H9 (cell line): ENCODE measurements at regions not wholly inside any gene's neighbourhood (a gene's known extent, or its start where the extent isn't known, plus 50 kb on each side); places are given as distances from the start of the nearest gene placed in this dataset.

Experiments
- DNase-seq: peaks from one replicate; pipeline ENCODE4 v3.0.0-alpha.2; 2017
- H2AFZ ChIP-seq: one replicate; pipeline ENCODE4 v1.6.1; 2013; ENCODE audit warnings: mild to moderate bottlenecking, low read length, control low read depth, moderate library complexity
- H2AK5ac ChIP-seq: 2 replicates; pipeline ENCODE4 v1.6.1; 2013; ENCODE audit warnings: low read length, control low read depth, mixed read lengths; ENCODE audit not compliant: insufficient read length
- H2BK120ac ChIP-seq: one replicate; pipeline ENCODE4 v1.6.1; 2013; ENCODE audit warnings: low read depth, mild to moderate bottlenecking, low read length, control low read depth, inconsistent platforms; ENCODE audit not compliant: poor library complexity, severe bottlenecking
- H2BK12ac ChIP-seq: 2 replicates; pipeline ENCODE4 v1.6.1; 2013; ENCODE audit warnings: low read length, control low read depth, mixed read lengths, low read depth; ENCODE audit not compliant: insufficient read length
- H2BK15ac ChIP-seq: 2 replicates; pipeline ENCODE4 v1.6.1; 2013; ENCODE audit warnings: low read depth, low read length, control low read depth
- H2BK20ac ChIP-seq: one replicate; pipeline ENCODE4 v1.6.1; 2013; ENCODE audit warnings: low read depth, mild to moderate bottlenecking, low read length, control low read depth, inconsistent platforms; ENCODE audit not compliant: poor library complexity, severe bottlenecking
- H2BK5ac ChIP-seq: 2 replicates; pipeline ENCODE4 v1.6.1; 2013; ENCODE audit warnings: low read length, control low read depth, mixed read lengths; ENCODE audit not compliant: insufficient read length
- H3K14ac ChIP-seq: 2 replicates; pipeline ENCODE4 v1.6.1; 2013; ENCODE audit warnings: low read length, control low read depth; ENCODE audit not compliant: insufficient read depth
- H3K18ac ChIP-seq: 2 replicates; pipeline ENCODE4 v1.6.1; 2013; ENCODE audit warnings: low read depth, mild to moderate bottlenecking, mixed read lengths, low read length, control low read depth; ENCODE audit not compliant: insufficient read length
- H3K23ac ChIP-seq: 2 replicates; pipeline ENCODE4 v1.6.1; 2013; ENCODE audit warnings: low read length, control low read depth, mixed read lengths, low read depth; ENCODE audit not compliant: insufficient read length
- H3K23me2 ChIP-seq: 2 replicates; pipeline ENCODE4 v1.6.1; 2013; ENCODE audit warnings: low read depth, mild to moderate bottlenecking, mixed read lengths, low read length, control low read depth; ENCODE audit not compliant: insufficient read length, poor library complexity, severe bottlenecking
- H3K27ac ChIP-seq: 2 replicates; pipeline ENCODE4 v1.5.1; 2013; ENCODE audit warnings: low read length, control low read depth, mixed read lengths, low read depth; ENCODE audit not compliant: insufficient read length
- H3K27me3 ChIP-seq: 2 replicates; pipeline ENCODE4 v1.6.1; 2013; ENCODE audit warnings: low read length, control low read depth, inconsistent platforms; ENCODE audit not compliant: insufficient read depth
- H3K4ac ChIP-seq: 2 replicates; pipeline ENCODE4 v1.6.1; 2013; ENCODE audit warnings: low read depth, mild to moderate bottlenecking, control low read depth, inconsistent platforms, low read length, moderate library complexity
- H3K4me1 ChIP-seq: 2 replicates; pipeline ENCODE4 v1.6.1; 2013; ENCODE audit warnings: low read length, control low read depth, inconsistent platforms; ENCODE audit not compliant: insufficient read depth
- H3K4me2 ChIP-seq: 2 replicates; pipeline ENCODE4 v1.6.1; 2013; ENCODE audit warnings: low read length, control low read depth, mixed read lengths; ENCODE audit not compliant: insufficient read length, insufficient read depth
- H3K56ac ChIP-seq: 2 replicates; pipeline ENCODE4 v1.6.1; 2013; ENCODE audit warnings: low read depth, mild to moderate bottlenecking, mixed read lengths, low read length, control low read depth; ENCODE audit not compliant: insufficient read length
- H3K79me1 ChIP-seq: 2 replicates; pipeline ENCODE4 v1.6.1; 2013; ENCODE audit warnings: low read depth, mild to moderate bottlenecking, moderate library complexity, low read length, control low read depth, inconsistent platforms; ENCODE audit not compliant: insufficient read depth, poor library complexity, severe bottlenecking
- H3K79me2 ChIP-seq: 2 replicates; pipeline ENCODE4 v1.6.1; 2013; ENCODE audit warnings: low read length, control low read depth, inconsistent platforms; ENCODE audit not compliant: insufficient read depth
- H3K9ac ChIP-seq: 2 replicates; pipeline ENCODE4 v1.6.1; 2013; ENCODE audit warnings: low read length, control low read depth, mixed read lengths; ENCODE audit not compliant: insufficient read length; ENCODE audit errors: extremely low read depth
- H3K9me3 ChIP-seq: one replicate; pipeline ENCODE4 v1.6.1; 2013; ENCODE audit warnings: low read depth, low read length, inconsistent platforms; ENCODE audit not compliant: control insufficient read depth
- H3T11ph ChIP-seq: one replicate; pipeline ENCODE4 v1.6.1; 2013; ENCODE audit warnings: mild to moderate bottlenecking, low read length, control low read depth, inconsistent platforms
- H4K20me1 ChIP-seq: one replicate; pipeline ENCODE4 v1.6.1; 2013; ENCODE audit not compliant: control insufficient read depth, insufficient read length, insufficient read depth
- H4K5ac ChIP-seq: 2 replicates; pipeline ENCODE4 v1.6.1; 2013; ENCODE audit warnings: low read depth, mild to moderate bottlenecking, mixed read lengths, low read length, control low read depth; ENCODE audit not compliant: insufficient read length
- H4K8ac ChIP-seq: replicated peaks from 2 replicates; pipeline ENCODE4 v1.6.1; 2013; ENCODE audit warnings: low read length, control low read depth, mixed read lengths, low read depth; ENCODE audit not compliant: insufficient read length
- H4K91ac ChIP-seq: 2 replicates; pipeline ENCODE4 v1.6.1; 2013; ENCODE audit warnings: low read depth, mild to moderate bottlenecking, moderate library complexity, mixed read lengths, low read length, control low read depth; ENCODE audit not compliant: insufficient read length
- H3K27ac Mint-ChIP-seq, 3 experiments: 2 replicates in 2 of 3; 3 replicates in 1 of 3; pipeline ENCODE4 v1.8.0; 2020 to 2021; ENCODE audit warnings: mixed read lengths in 3 of 3, mild to moderate bottlenecking in 1 of 3, moderate library complexity in 1 of 3
- H3K27me3 Mint-ChIP-seq: 2 replicates; pipeline ENCODE4 v1.8.0; 2021; ENCODE audit warnings: low read depth, mild to moderate bottlenecking, moderate library complexity, mixed read lengths
- H3K36me3 Mint-ChIP-seq, 3 experiments: 2 replicates in 2 of 3; 3 replicates in 1 of 3; pipeline ENCODE4 v1.8.0; 2020 to 2021; ENCODE audit warnings: low read depth in 3 of 3, mixed read lengths in 3 of 3; ENCODE audit not compliant: insufficient read depth in 1 of 3
- H3K4me1 Mint-ChIP-seq, 2 experiments: 2 replicates each; pipeline ENCODE4 v1.8.0; 2020; ENCODE audit warnings: mixed read lengths in 2 of 2
- H3K4me3 Mint-ChIP-seq, 2 experiments: 2 replicates in 1 of 2; 3 replicates in 1 of 2; pipeline ENCODE4 v1.8.0; 2020 to 2021; ENCODE audit warnings: mild to moderate bottlenecking in 2 of 2, mixed read lengths in 2 of 2, moderate library complexity in 1 of 2
- H3K9me3 Mint-ChIP-seq, 2 experiments: 2 replicates in 1 of 2; 3 replicates in 1 of 2; pipeline ENCODE4 v1.8.0; 2020; ENCODE audit warnings: mild to moderate bottlenecking in 2 of 2, mixed read lengths in 2 of 2, moderate library complexity in 1 of 2
- WGBS: extraction: QIAGEN DNeasy Blood & Tissue Kit; methylation state at CpG from one replicate; pipeline ENCODE4 v1.1.7; 2013; ENCODE audit warnings: missing lambda C conversion rate, low lambda C conversion rate, mixed read lengths; ENCODE audit not compliant: insufficient read length; ENCODE audit errors: extremely low coverage; 5-methylcytosine and 5-hydroxymethylcytosine counted together
- TF ChIP-seq, protein P1 (sequence below): fragments of 200-600 bp; sonication (generic); conservative IDR thresholded peaks from 3 replicates; pipeline ENCODE4 v1.8.0; 2021; ENCODE audit warnings: antibody characterized with exemption, mild to moderate bottlenecking

DNA sequence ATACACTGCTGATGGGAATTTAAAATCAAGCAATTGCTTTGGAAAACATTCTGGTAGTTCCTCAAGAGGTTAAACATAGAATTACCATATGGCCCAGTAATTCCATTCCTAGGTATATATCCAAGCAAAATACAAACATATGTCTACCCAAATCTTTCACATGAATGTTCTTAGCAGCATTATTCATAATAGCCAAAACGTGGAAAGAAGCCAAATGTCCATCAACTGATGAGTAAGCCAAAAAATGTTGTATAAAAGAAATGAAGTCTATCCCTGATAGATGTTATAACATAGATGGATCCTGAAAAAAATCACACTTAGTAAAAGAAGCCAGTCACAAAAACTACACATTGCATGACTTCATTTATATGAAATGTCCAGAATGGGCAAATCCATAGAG, 893.0 kb downstream of the SORCS3 start:
- Histone ChIP-seq H3K27me3 (no peaks in the 10 kb centered on the region), H3K4ac (no peak overlapping the region), H3K27ac (no peak overlapping the region), H2BK5ac (no peak overlapping the region), H3K79me1 (no peaks in the 10 kb centered on the region), H3K79me2 (no peaks in the 10 kb centered on the region), H3K23ac (no peak overlapping the region), H2BK12ac (no peak overlapping the region), H3K18ac (no peak overlapping the region), H3K9me3 (no peaks in the 10 kb centered on the region), H3K9ac (no peak overlapping the region), H2BK20ac (no peak overlapping the region), H3K4me1 (no peaks in the 10 kb centered on the region), H4K5ac (no peak overlapping the region), H3T11ph (no peak overlapping the region), H3K56ac (no peak overlapping the region), H2AFZ (no peak overlapping the region), H3K4me2 (no peak overlapping the region), H4K91ac (no peak overlapping the region), H3K23me2 (no peaks in the 10 kb centered on the region), H2AK5ac (no peak overlapping the region), H3K14ac (no peak overlapping the region), H4K8ac (no peak overlapping the region), H2BK120ac (no peak overlapping the region), H4K20me1 (no peaks in the 10 kb centered on the region), H2BK15ac (no peak overlapping the region)
- no peak overlapping the region for H3K4me3 Mint-ChIP-seq
- WGBS, result no CpG with 5 or more reads among the region's 1 CpG
- H3K27ac Mint-ChIP-seq, result no peak overlapping the region
- H3K36me3 Mint-ChIP-seq, result peaks cover 3 to 12% (median 8%) of the 10 kb centered on the region in 3 experiments; a peak in 4 of 7 replicates
- H3K4me1 Mint-ChIP-seq, result peaks cover 10 to 13% of the 10 kb centered on the region in 2 experiments
- DNase-seq, result no peak
- no peaks in the 10 kb centered on the region; the same call in 1 of the 2 replicates for H3K27me3 Mint-ChIP-seq
- peaks cover 14 to 15% of the 10 kb centered on the region in 2 experiments for H3K9me3 Mint-ChIP-seq
- TF ChIP-seq, protein P1, sequence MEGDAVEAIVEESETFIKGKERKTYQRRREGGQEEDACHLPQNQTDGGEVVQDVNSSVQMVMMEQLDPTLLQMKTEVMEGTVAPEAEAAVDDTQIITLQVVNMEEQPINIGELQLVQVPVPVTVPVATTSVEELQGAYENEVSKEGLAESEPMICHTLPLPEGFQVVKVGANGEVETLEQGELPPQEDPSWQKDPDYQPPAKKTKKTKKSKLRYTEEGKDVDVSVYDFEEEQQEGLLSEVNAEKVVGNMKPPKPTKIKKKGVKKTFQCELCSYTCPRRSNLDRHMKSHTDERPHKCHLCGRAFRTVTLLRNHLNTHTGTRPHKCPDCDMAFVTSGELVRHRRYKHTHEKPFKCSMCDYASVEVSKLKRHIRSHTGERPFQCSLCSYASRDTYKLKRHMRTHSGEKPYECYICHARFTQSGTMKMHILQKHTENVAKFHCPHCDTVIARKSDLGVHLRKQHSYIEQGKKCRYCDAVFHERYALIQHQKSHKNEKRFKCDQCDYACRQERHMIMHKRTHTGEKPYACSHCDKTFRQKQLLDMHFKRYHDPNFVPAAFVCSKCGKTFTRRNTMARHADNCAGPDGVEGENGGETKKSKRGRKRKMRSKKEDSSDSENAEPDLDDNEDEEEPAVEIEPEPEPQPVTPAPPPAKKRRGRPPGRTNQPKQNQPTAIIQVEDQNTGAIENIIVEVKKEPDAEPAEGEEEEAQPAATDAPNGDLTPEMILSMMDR, result no peak
